PC-3 (cell line): ENCODE measurements at regions not wholly inside any gene's neighbourhood (a gene's known extent, or its start where the extent isn't known, plus 50 kb on each side); places are given as distances from the start of the nearest gene placed in this dataset.

Experiments used
- ATAC-seq: fragments of 200-7000 bp; cut with Tn5 transposase; 2 replicates; pipeline ENCODE4 v1.9.1; 2020; ENCODE audit warnings: mild to moderate bottlenecking, moderate library complexity
- BruUV-seq: library from RNA; stranded (reverse); fragments of 400-500 nt; replicated peaks from 2 replicates; lab custom pipeline; 2021; lab: Mats Ljungman, UMichigan
- CTCF ChIA-PET: fragments of 300-600 bp; sonication (Branson Sonifier 250); formaldehyde crosslinking; loops from one replicate; lab custom pipeline; 2022; ENCODE audit warnings: antibody characterized with exemption; lab: Charles Lee
- POLR2A ChIA-PET: fragments of 300-600 bp; sonication (Branson Sonifier 250); formaldehyde crosslinking; loops from one replicate; lab custom pipeline; 2022; ENCODE audit warnings: antibody characterized with exemption; ENCODE audit not compliant: unreplicated experiment; lab: Charles Lee
- DNase-seq: peaks from one replicate; pipeline ENCODE4 v3.0.0-alpha.2; 2015
- H2AFZ ChIP-seq: fragments of 300-600 bp; sonication (generic); 2 replicates; pipeline ENCODE4 v1.6.0; 2016; ENCODE audit warnings: antibody characterized with exemption, low read length
- H3F3A ChIP-seq: fragments of 300-600 bp; sonication (generic); one replicate; pipeline ENCODE4 v1.6.0; 2017; ENCODE audit warnings: antibody characterized with exemption, low read length, control low read depth, mild to moderate bottlenecking; ENCODE audit not compliant: unreplicated experiment
- H3K27ac ChIP-seq: fragments of 300-600 bp; sonication (generic); 2 replicates; pipeline ENCODE4 v1.5.1; 2016; ENCODE audit warnings: mild to moderate bottlenecking, low read length
- H3K27me3 ChIP-seq: fragments of 300-600 bp; sonication (generic); 2 replicates; pipeline ENCODE4 v1.6.1; 2016; ENCODE audit warnings: low read length, mixed read lengths
- H3K36me3 ChIP-seq: fragments of 300-600 bp; sonication (generic); 2 replicates; pipeline ENCODE4 v1.6.1; 2016; ENCODE audit warnings: low read depth, mixed run types, low read length, mixed read lengths
- H3K4me1 ChIP-seq: fragments of 300-600 bp; sonication (generic); 2 replicates; pipeline ENCODE4 v1.5.1; 2016; ENCODE audit warnings: low read length; ENCODE audit not compliant: insufficient read depth
- H3K4me2 ChIP-seq: fragments of 300-600 bp; sonication (generic); 2 replicates; pipeline ENCODE4 v1.6.0; 2016; ENCODE audit warnings: low read length
- H3K4me3 ChIP-seq: fragments of 300-600 bp; sonication (generic); 2 replicates; pipeline ENCODE4 v1.5.1; 2016; ENCODE audit warnings: mild to moderate bottlenecking, low read length, mixed read lengths
- H3K79me2 ChIP-seq: fragments of 300-600 bp; sonication (generic); 2 replicates; pipeline ENCODE4 v1.6.1; 2017; ENCODE audit warnings: low read length, mixed read lengths
- H3K9ac ChIP-seq: fragments of 300-600 bp; sonication (generic); 2 replicates; pipeline ENCODE4 v1.6.0; 2016; ENCODE audit warnings: mild to moderate bottlenecking, low read length
- H3K9me2 ChIP-seq: fragments of 300-600 bp; sonication (generic); replicated peaks from 2 replicates; pipeline ENCODE4 v1.6.1; 2016; ENCODE audit warnings: mixed run types, low read length, mixed read lengths
- H3K9me3 ChIP-seq: fragments of 300-600 bp; sonication (generic); 2 replicates; pipeline ENCODE4 v1.6.1; 2016; ENCODE audit warnings: low read length, mixed read lengths
- H4K20me1 ChIP-seq: fragments of 300-600 bp; sonication (generic); 2 replicates; pipeline ENCODE4 v1.6.1; 2016; ENCODE audit warnings: low read length, mixed read lengths
- EZH2 ChIP-seq: fragments of 300-600 bp; sonication (generic); IDR thresholded peaks from one replicate; pipeline ENCODE4 v1.6.1; 2017; ENCODE audit warnings: antibody characterized with exemption, mild to moderate bottlenecking, low read length; ENCODE audit not compliant: unreplicated experiment
- EZH2phosphoT487 ChIP-seq: fragments of 300-600 bp; sonication (generic); IDR thresholded peaks from 2 replicates; pipeline ENCODE4 v1.6.1; 2018; ENCODE audit warnings: mild to moderate bottlenecking, antibody characterized with exemption, low read length, borderline replicate concordance
- intact Hi-C: fragments of 100-400 bp; cut with micrococcal nuclease; formaldehyde crosslinking; loops from 2 replicates; pipeline ENCODE4 v1.9.0; 2023
- TF ChIP-seq, protein P1 (sequence below): fragments of 300-600 bp; sonication (generic); conservative IDR thresholded peaks from 2 replicates; pipeline ENCODE4 v1.5.1; 2017; ENCODE audit warnings: antibody characterized with exemption, low read depth, mild to moderate bottlenecking, low read length

DNA sequence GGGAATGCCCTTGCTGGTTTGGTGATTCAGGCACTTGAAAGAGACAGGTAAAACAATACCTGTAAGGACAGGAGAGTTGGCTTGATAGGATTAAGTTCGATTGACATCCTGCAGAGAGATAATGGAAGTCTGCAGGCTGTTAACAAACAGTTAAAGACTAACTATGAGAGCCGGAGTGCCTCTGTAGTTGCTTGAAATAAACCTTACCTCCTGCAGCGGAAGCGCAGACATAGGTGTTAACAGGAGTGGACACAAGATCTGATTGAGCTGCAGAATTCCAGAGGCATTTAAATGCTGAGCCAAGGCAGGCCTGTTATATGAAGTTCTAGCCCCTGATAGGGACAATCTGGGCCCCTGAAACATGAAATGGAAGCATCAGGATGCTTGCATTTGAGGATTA, 416.7 kb upstream of the MAOA start:
- Histone ChIP-seq H3K36me3 (no peaks in the 10 kb centered on the region), H3K4me3 (no peak overlapping the region), H3K27ac (no peak overlapping the region), H3K4me1 (no peaks in the 10 kb centered on the region), H3K9ac (no peak overlapping the region), H3F3A (no peaks in the 10 kb centered on the region), H2AFZ (no peak overlapping the region), H3K27me3 (no peaks in the 10 kb centered on the region), H3K79me2 (no peaks in the 10 kb centered on the region), H4K20me1 (no peaks in the 10 kb centered on the region), H3K9me2 (no peaks in the 10 kb centered on the region), H3K9me3 (no peaks in the 10 kb centered on the region), H3K4me2 (no peak overlapping the region)
- ATAC-seq: no peak
- ChIA-PET CTCF (no interaction called here), POLR2A (no interaction called here)
- no peak for DNase-seq
- intact Hi-C loops: no loop called here
- no TSS peak for BruUV-seq
- TF ChIP-seq, protein P1, sequence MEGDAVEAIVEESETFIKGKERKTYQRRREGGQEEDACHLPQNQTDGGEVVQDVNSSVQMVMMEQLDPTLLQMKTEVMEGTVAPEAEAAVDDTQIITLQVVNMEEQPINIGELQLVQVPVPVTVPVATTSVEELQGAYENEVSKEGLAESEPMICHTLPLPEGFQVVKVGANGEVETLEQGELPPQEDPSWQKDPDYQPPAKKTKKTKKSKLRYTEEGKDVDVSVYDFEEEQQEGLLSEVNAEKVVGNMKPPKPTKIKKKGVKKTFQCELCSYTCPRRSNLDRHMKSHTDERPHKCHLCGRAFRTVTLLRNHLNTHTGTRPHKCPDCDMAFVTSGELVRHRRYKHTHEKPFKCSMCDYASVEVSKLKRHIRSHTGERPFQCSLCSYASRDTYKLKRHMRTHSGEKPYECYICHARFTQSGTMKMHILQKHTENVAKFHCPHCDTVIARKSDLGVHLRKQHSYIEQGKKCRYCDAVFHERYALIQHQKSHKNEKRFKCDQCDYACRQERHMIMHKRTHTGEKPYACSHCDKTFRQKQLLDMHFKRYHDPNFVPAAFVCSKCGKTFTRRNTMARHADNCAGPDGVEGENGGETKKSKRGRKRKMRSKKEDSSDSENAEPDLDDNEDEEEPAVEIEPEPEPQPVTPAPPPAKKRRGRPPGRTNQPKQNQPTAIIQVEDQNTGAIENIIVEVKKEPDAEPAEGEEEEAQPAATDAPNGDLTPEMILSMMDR: no peak
- no peak for TF ChIP-seq EZH2
- TF ChIP-seq EZH2phosphoT487: no peak

DNA sequence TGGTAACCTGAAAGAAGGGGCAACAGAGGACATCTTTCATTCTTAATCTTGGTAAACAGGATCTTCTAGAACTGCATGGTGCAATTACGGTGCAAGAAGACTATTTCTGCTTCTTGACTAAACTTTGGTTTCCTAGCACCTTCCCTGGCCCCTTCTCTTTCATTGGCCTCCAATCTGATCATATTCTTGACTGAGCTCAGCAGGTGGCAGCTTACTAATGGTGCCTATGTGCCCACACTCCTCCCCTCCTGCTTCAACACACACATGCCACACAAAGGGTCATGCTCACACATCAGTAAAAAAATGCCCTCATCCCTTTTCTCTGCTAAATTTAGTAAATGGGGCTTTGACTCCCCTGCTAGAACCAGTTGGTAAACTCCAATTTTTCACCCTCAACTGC, 400.5 kb upstream of the MAOA start:
- Histone ChIP-seq H4K20me1 (no peaks in the 10 kb centered on the region), H2AFZ (no peak overlapping the region), H3K9me2 (no peaks in the 10 kb centered on the region), H3K4me1 (no peaks in the 10 kb centered on the region), H3K27ac (no peak overlapping the region), H3K4me3 (no peak overlapping the region), H3K9ac (no peak overlapping the region), H3K4me2 (no peak overlapping the region), H3F3A (no peaks in the 10 kb centered on the region), H3K79me2 (no peaks in the 10 kb centered on the region), H3K9me3 (no peaks in the 10 kb centered on the region), H3K27me3 (no peaks in the 10 kb centered on the region), H3K36me3 (no peaks in the 10 kb centered on the region)
- DNase-seq (no peak), ATAC-seq (no peak)
- CTCF ChIA-PET: no interaction called here
- TF ChIP-seq, protein P1: no peak
- no peak for TF ChIP-seq EZH2
- no peak for TF ChIP-seq EZH2phosphoT487
- intact Hi-C loops: no loop called here
- no TSS peak for BruUV-seq
- POLR2A ChIA-PET: no interaction called here

DNA sequence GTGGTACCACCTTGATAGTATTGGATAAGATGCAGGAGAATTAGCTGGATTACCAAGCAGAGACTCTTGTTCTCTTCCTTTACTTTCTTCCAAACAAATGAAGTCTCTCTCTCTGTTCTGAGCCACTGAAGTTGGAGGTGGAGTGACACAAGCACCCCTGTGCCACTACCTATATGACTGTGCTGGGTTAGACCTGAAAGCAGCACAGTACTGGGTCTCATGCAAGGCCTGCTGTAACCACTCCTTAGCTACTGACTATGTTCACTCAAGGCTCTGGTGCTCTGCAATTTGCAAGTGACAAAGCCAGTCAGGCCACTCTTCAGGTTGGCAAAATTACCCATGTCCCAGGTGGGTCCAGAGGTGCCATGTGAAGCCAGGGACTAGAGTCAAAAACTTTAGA, 389.6 kb upstream of the MAOA start:
- no peak for ATAC-seq
- Histone ChIP-seq H3K4me2 (no peak overlapping the region), H3K36me3 (no peaks in the 10 kb centered on the region), H2AFZ (no peak overlapping the region), H3K4me3 (no peak overlapping the region), H3F3A (no peaks in the 10 kb centered on the region), H3K9me2 (no peaks in the 10 kb centered on the region), H3K9me3 (no peaks in the 10 kb centered on the region), H3K4me1 (no peaks in the 10 kb centered on the region), H3K79me2 (no peaks in the 10 kb centered on the region), H3K27me3 (no peaks in the 10 kb centered on the region), H3K9ac (no peak overlapping the region), H3K27ac (no peak overlapping the region), H4K20me1 (no peaks in the 10 kb centered on the region)
- intact Hi-C loops: no loop called here
- no peak for DNase-seq
- TF ChIP-seq, protein P1: no peak
- TF ChIP-seq EZH2 (no peak), EZH2phosphoT487 (no peak)
- ChIA-PET CTCF (no interaction called here), POLR2A (no interaction called here)
- BruUV-seq: no TSS peak
